BLaER1 (cell line): ENCODE measurements at regions not wholly inside any gene's neighbourhood (a gene's known extent, or its start where the extent isn't known, plus 50 kb on each side); places are given as distances from the start of the nearest gene placed in this dataset.

Experiments used
- H3K27ac ChIP-seq: shearing (Covaris generic); formaldehyde crosslinking; 2 replicates; pipeline ENCODE4 v1.8.1; 2022
- H3K27me3 ChIP-seq: shearing (Covaris generic); formaldehyde crosslinking; 2 replicates; pipeline ENCODE4 v1.8.1; 2022
- H3K36me3 ChIP-seq: shearing (Covaris generic); formaldehyde crosslinking; 2 replicates; pipeline ENCODE4 v1.8.1; 2022
- H3K4me1 ChIP-seq: shearing (Covaris generic); formaldehyde crosslinking; 2 replicates; pipeline ENCODE4 v1.8.1; 2022
- H3K4me2 ChIP-seq: shearing (Covaris generic); formaldehyde crosslinking; 2 replicates; pipeline ENCODE4 v1.8.1; 2022
- H3K4me3 ChIP-seq: shearing (Covaris generic); formaldehyde crosslinking; 2 replicates; pipeline ENCODE4 v1.8.1; 2022
- H3K9ac ChIP-seq: shearing (Covaris generic); formaldehyde crosslinking; 2 replicates; pipeline ENCODE4 v1.8.1; 2022
- H3K9me3 ChIP-seq: shearing (Covaris generic); formaldehyde crosslinking; 2 replicates; pipeline ENCODE4 v1.8.1; 2022
- H4K20me1 ChIP-seq: shearing (Covaris generic); formaldehyde crosslinking; 2 replicates; pipeline ENCODE4 v1.8.1; 2022
- Cebpa-rat ChIP-seq: shearing (Covaris generic); IDR thresholded peaks from 2 replicates; pipeline ENCODE4 v1.8.1; 2022

GRCh38 chr4:12747154-12747553 lies 737.0 kb downstream of the RAB28 start:
- no peak overlapping the region for H3K4me2 ChIP-seq
- no peaks in the 10 kb centered on the region for H3K9me3 ChIP-seq
- H3K9ac ChIP-seq, result no peak overlapping the region
- no peaks in the 10 kb centered on the region for H4K20me1 ChIP-seq
- no peaks in the 10 kb centered on the region for H3K4me1 ChIP-seq
- no peaks in the 10 kb centered on the region for H3K27me3 ChIP-seq
- H3K27ac ChIP-seq, result no peak overlapping the region
- H3K36me3 ChIP-seq, result no peaks in the 10 kb centered on the region
- no peak overlapping the region for H3K4me3 ChIP-seq
- TF ChIP-seq Cebpa-rat, result no peak

- Histone ChIP-seq H3K4me2 (no peak overlapping the region), H4K20me1 (no peaks in the 10 kb centered on the region), H3K27ac (no peak overlapping the region), H3K36me3 (no peaks in the 10 kb centered on the region), H3K9ac (no peak overlapping the region), H3K4me3 (no peak overlapping the region), H3K27me3 (no peaks in the 10 kb centered on the region), H3K4me1 (no peaks in the 10 kb centered on the region), H3K9me3 (no peaks in the 10 kb centered on the region)
- no peak for TF ChIP-seq Cebpa-rat
These were observed 737.9 kb downstream of the RAB28 start for GRCh38 chr4:12746221-12746620.

- no peak overlapping the region for H3K27ac ChIP-seq
- H3K9ac ChIP-seq, result no peak overlapping the region
- no peak overlapping the region for H3K4me2 ChIP-seq
- H3K4me3 ChIP-seq, result no peak overlapping the region
- H4K20me1 ChIP-seq, result no peaks in the 10 kb centered on the region
- no peaks in the 10 kb centered on the region for H3K9me3 ChIP-seq
- H3K4me1 ChIP-seq, result no peaks in the 10 kb centered on the region
- no peaks in the 10 kb centered on the region for H3K27me3 ChIP-seq
- no peaks in the 10 kb centered on the region for H3K36me3 ChIP-seq
- no peak for TF ChIP-seq Cebpa-rat
These were observed 749.6 kb downstream of the RAB28 start for GRCh38 chr4:12734586-12734985.

- H3K36me3 ChIP-seq, result no peaks in the 10 kb centered on the region
- no peak overlapping the region for H3K9ac ChIP-seq
- H4K20me1 ChIP-seq, result no peaks in the 10 kb centered on the region
These were observed 754.8 kb downstream of the RAB28 start for GRCh38 chr4:12729384-12729783.

GRCh38 chr4:12724510-12724909 lies 759.6 kb downstream of the RAB28 start:
- H4K20me1 ChIP-seq, result no peaks in the 10 kb centered on the region
- H3K4me1 ChIP-seq, result no peaks in the 10 kb centered on the region
- no peak overlapping the region for H3K9ac ChIP-seq
- H3K36me3 ChIP-seq, result no peaks in the 10 kb centered on the region
- no peaks in the 10 kb centered on the region for H3K27me3 ChIP-seq
- H3K27ac ChIP-seq, result no peak overlapping the region
- no peak overlapping the region for H3K4me3 ChIP-seq
- no peak for TF ChIP-seq Cebpa-rat
- H3K9me3 ChIP-seq, result no peaks in the 10 kb centered on the region
- no peak overlapping the region for H3K4me2 ChIP-seq

More at GRCh38 chr4:12729384-12729783, 754.8 kb downstream of the RAB28 start:
- Histone ChIP-seq H3K27me3 (no peaks in the 10 kb centered on the region), H3K4me3 (no peak overlapping the region), H3K4me2 (no peak overlapping the region), H3K9me3 (no peaks in the 10 kb centered on the region), H3K27ac (no peak overlapping the region), H3K4me1 (no peaks in the 10 kb centered on the region)
- no peak for TF ChIP-seq Cebpa-rat

GRCh38 chr4:12723849-12724447 lies 760.2 kb downstream of the RAB28 start:
- H3K27me3 ChIP-seq, result no peaks in the 10 kb centered on the region
- TF ChIP-seq Cebpa-rat, result no peak
- H4K20me1 ChIP-seq, result no peaks in the 10 kb centered on the region
- H3K9ac ChIP-seq, result no peak overlapping the region
- H3K27ac ChIP-seq, result no peak overlapping the region
- H3K9me3 ChIP-seq, result no peaks in the 10 kb centered on the region
- H3K36me3 ChIP-seq, result no peaks in the 10 kb centered on the region
- H3K4me3 ChIP-seq, result no peak overlapping the region
- no peak overlapping the region for H3K4me2 ChIP-seq
- no peaks in the 10 kb centered on the region for H3K4me1 ChIP-seq

GRCh38 chr4:12716896-12717295 lies 767.2 kb downstream of the RAB28 start:
- Histone ChIP-seq H3K4me3 (no peak overlapping the region), H3K9me3 (no peaks in the 10 kb centered on the region), H3K4me2 (no peak overlapping the region), H3K27me3 (no peaks in the 10 kb centered on the region), H3K27ac (no peak overlapping the region), H3K9ac (no peak overlapping the region), H3K4me1 (no peaks in the 10 kb centered on the region), H4K20me1 (no peaks in the 10 kb centered on the region), H3K36me3 (no peaks in the 10 kb centered on the region)
- TF ChIP-seq Cebpa-rat, result no peak

- Histone ChIP-seq H3K36me3 (no peaks in the 10 kb centered on the region), H3K4me2 (no peak overlapping the region), H3K4me1 (no peaks in the 10 kb centered on the region), H3K4me3 (no peak overlapping the region), H3K9ac (no peak overlapping the region), H3K27ac (no peak overlapping the region), H4K20me1 (no peaks in the 10 kb centered on the region), H3K9me3 (no peaks in the 10 kb centered on the region), H3K27me3 (no peaks in the 10 kb centered on the region)
- no peak for TF ChIP-seq Cebpa-rat
These were observed 771.3 kb downstream of the RAB28 start for GRCh38 chr4:12712648-12713339.

GRCh38 chr4:12707381-12708175 lies 776.6 kb downstream of the RAB28 start:
- no peak overlapping the region for H3K9ac ChIP-seq
- no peak overlapping the region for H3K4me3 ChIP-seq
- H3K27ac ChIP-seq, result no peak overlapping the region
- H3K9me3 ChIP-seq, result no peaks in the 10 kb centered on the region
- H3K36me3 ChIP-seq, result no peaks in the 10 kb centered on the region
- peaks cover 7% of the 10 kb centered on the region for H3K4me1 ChIP-seq
- no peak overlapping the region for H3K4me2 ChIP-seq
- TF ChIP-seq Cebpa-rat, result no peak
- no peaks in the 10 kb centered on the region for H4K20me1 ChIP-seq
- H3K27me3 ChIP-seq, result no peaks in the 10 kb centered on the region

- Histone ChIP-seq H3K27ac (no peak overlapping the region), H4K20me1 (no peaks in the 10 kb centered on the region), H3K4me2 (peak overlapping the region; percentile 58), H3K4me1 (peaks cover 15% of the 10 kb centered on the region), H3K36me3 (no peaks in the 10 kb centered on the region), H3K9me3 (no peaks in the 10 kb centered on the region), H3K4me3 (no peak overlapping the region), H3K27me3 (no peaks in the 10 kb centered on the region), H3K9ac (no peak overlapping the region)
- TF ChIP-seq Cebpa-rat, result no peak
These were observed 781.1 kb downstream of the RAB28 start for GRCh38 chr4:12703036-12703435.
